ENCODE measurements at regions not wholly inside any gene's neighbourhood (a gene's known extent, or its start where the extent isn't known, plus 50 kb on each side); places are given as distances from the start of the nearest gene placed in this dataset.
A peak's percentile ranks its signal among the peaks of the same experiment; 100 is the strongest.
"Not testable (repeated sequence)": the region's sequence is repeated elsewhere in the genome, so short reads cannot be mapped to it uniquely, and the experiment has no call there.

- H3K4me3 ChIP-seq (ENCODE audit: low read depth, low read length); DNase-seq (ENCODE audit: low read depth): not testable (repeated sequence)
These were observed 251.6 kb downstream of the SPATA31A6 start for GRCh38 chr9:42434844-42435714.

DNA sequence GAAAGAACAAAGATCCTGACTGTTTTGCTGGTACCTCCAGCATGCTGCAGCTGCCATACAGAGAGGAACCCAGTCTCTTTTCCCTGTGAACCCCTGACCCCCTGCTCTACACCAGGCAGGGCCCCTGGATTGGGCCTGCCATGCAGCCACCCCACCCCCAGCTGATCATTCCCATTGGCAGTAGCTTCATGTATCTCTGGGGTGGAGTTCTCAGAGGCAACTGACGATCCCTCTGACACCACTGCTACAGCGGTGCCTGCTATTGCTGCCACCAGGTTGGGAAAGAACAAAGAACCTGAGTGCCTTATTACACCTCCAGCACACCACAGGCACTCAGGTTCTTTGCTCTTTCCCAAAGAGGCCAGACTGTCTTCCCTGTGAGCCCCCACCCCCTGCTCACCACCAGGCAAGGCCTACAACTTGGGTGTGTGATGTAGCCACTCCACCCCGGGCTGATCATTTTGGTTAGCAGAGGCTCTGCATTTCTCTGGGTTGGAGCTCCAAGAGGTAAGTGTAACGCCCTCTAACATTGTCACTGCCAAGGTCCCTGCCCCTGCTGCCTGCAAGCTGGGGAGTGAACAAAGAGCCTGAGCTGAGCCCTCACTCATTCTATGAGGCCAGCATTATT lies 252.4 kb downstream of the SPATA31A6 start:
- not testable (repeated sequence) for DNase-seq (ENCODE audit: low read depth); H3K4me3 ChIP-seq (ENCODE audit: low read depth, low read length)

DNA sequence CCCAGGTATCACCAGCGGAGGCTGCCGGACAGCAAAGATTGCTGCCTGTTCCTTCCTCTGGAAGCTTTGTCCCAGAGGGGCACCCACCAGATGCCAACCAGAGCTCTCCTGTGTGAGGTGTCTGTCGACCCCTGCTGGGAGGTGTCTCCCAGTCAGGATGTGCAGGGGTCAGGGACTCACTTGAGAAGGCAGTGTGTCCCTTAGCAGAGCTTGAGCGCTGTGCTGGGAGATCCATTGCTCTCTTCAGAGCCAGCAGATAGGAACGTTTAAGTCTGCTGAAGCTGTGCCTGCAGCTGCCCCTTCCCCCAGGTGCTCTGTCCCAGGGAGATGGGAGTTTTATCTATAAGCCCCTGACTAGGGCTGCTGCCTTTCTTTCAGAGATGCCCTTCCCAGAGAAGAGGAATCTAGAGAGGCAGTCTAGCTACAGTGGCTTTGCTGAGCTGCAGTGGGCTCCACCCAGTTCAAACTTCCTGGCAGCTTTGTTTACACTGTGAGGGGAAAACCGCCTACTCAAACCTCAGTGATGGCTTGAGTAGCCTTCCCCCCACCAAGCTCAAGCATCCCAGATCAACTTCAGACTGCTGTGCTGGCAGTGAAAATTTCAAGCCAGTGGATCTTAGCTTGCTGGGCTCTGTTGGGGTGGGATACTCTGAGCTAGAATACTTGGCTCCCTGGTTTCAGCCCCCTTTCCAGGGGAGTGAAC lies 253.7 kb downstream of the SPATA31A6 start:
- H3K4me3 ChIP-seq (ENCODE audit: low read depth, low read length); DNase-seq (ENCODE audit: low read depth): not testable (repeated sequence)

DNA sequence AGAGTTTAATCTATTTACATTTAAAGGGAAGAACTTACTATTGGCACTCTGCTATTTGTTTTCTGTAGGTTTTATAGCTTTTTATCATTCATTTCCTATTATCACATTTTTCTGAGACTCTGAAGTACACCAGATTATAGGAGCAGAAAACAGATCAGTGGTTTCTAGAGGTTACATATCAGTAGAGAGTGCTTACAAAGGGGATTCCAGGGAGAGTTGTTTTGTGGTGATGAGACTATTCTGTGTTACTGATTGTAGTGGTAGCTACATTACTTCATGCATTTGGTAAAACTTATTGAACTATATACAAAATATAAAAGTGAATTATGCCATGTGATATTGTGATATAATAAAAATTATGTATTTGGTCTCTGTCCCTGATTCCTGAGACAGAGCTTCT lies 259.2 kb downstream of the SPATA31A6 start:
- not testable (repeated sequence) for H3K4me3 ChIP-seq (ENCODE audit: low read depth, low read length); DNase-seq (ENCODE audit: low read depth)

DNA sequence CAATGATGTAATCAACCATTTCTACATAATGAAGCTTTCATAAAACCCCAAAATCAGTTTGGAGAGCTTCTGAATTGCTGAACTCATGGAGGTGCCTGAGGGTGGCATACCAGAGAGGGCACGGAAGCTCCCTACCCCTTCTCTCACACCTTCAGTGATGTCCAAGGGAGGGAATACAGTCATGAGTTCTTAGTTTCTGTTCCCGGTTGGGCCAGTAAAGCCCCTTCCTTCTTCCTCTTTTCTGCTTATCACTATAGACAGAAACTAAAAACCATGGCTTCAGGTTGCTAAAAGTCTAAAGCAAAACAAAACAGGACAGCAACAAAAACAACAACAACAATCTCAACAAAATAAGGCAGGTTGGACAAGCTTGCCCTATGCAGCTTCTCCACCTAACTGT lies 260.0 kb downstream of the SPATA31A6 start:
- not testable (repeated sequence) for DNase-seq (ENCODE audit: low read depth); H3K4me3 ChIP-seq (ENCODE audit: low read depth, low read length)

DNA sequence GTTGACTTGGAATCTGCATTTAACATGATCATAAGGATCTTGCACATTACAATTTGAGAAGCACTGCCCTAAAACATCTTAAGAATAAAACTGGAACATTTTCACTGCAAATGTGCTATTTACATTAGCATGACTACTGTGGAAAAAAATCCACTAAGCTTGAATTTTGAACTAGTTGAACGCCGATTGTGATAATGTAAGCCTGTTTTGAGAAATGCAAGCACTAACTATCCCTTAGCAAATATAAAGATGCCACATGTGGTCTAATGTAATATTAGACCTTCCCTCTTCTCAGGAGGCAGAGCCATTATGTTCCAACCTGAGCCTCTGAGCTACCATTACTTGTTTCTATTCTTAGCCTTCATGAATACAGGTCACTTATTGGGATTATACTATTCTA lies 278.0 kb downstream of the SPATA31A6 start:
- DNase-seq (ENCODE audit: low read depth): not testable (repeated sequence)

DNA sequence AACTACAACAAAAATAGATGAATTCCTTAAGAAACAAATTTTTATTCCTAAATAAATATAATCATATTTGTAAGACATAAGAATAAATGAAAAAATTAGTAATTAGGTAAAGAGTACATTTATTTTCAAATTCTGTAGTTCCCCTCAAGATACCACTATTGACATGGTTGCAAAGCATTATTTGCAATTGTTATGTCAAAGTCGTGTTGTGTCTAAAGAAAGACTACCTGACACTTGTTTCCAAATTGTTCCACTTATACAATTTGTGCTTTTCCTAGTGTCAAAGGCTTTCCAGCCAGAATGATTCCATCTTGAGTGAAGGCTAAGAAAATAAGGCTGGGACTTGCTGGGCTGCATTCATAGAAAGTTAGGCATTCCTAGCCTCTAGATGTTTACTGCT lies 278.4 kb downstream of the SPATA31A6 start:
- H3K4me3 ChIP-seq (ENCODE audit: low read depth, low read length); DNase-seq (ENCODE audit: low read depth): not testable (repeated sequence)

More for the DNA sequence above, 278.0 kb downstream of the SPATA31A6 start:
- not testable (repeated sequence) for H3K4me3 ChIP-seq (ENCODE audit: low read depth, low read length)

- DNase-seq (ENCODE audit: low read depth): peak; percentile 1
These were observed 280.5 kb downstream of the SPATA31A6 start for GRCh38 chr9:42463981-42464380.

GRCh38 chr9:42470577-42470976 lies 287.1 kb downstream of the SPATA31A6 start:
- not testable (repeated sequence) for DNase-seq (ENCODE audit: low read depth); H3K4me3 ChIP-seq (ENCODE audit: low read depth, low read length)
- TF ChIP-seq, protein P1, sequence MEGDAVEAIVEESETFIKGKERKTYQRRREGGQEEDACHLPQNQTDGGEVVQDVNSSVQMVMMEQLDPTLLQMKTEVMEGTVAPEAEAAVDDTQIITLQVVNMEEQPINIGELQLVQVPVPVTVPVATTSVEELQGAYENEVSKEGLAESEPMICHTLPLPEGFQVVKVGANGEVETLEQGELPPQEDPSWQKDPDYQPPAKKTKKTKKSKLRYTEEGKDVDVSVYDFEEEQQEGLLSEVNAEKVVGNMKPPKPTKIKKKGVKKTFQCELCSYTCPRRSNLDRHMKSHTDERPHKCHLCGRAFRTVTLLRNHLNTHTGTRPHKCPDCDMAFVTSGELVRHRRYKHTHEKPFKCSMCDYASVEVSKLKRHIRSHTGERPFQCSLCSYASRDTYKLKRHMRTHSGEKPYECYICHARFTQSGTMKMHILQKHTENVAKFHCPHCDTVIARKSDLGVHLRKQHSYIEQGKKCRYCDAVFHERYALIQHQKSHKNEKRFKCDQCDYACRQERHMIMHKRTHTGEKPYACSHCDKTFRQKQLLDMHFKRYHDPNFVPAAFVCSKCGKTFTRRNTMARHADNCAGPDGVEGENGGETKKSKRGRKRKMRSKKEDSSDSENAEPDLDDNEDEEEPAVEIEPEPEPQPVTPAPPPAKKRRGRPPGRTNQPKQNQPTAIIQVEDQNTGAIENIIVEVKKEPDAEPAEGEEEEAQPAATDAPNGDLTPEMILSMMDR (IDR thresholded peaks at IDR 0.05; ENCODE audit: insufficient read depth, low read depth, low read length): peak; percentile 43

More at GRCh38 chr9:42463981-42464380, 280.5 kb downstream of the SPATA31A6 start:
- not testable (repeated sequence) for H3K4me3 ChIP-seq (ENCODE audit: low read depth, low read length)

DNA sequence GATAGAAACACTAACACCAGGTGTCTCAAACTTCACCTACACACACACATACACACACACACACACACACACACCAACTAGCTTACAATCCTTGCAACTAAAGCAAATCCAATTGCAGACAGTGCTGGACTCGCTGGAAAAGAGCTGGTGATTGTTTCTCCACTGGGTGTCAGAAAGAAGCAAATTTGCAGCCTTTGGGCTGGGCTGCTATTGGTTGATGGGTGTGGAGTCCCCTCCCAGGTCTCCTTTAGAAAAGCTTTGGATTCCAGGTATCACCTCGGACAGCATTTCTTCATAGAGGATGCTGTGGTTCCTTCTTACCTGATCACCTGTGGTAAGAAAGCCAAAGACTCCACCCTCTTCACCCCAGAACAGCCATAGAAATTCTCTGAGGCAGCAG lies 307.5 kb downstream of the SPATA31A6 start:
- DNase-seq (ENCODE audit: low read depth); H3K4me3 ChIP-seq (ENCODE audit: low read depth, low read length): not testable (repeated sequence)

DNA sequence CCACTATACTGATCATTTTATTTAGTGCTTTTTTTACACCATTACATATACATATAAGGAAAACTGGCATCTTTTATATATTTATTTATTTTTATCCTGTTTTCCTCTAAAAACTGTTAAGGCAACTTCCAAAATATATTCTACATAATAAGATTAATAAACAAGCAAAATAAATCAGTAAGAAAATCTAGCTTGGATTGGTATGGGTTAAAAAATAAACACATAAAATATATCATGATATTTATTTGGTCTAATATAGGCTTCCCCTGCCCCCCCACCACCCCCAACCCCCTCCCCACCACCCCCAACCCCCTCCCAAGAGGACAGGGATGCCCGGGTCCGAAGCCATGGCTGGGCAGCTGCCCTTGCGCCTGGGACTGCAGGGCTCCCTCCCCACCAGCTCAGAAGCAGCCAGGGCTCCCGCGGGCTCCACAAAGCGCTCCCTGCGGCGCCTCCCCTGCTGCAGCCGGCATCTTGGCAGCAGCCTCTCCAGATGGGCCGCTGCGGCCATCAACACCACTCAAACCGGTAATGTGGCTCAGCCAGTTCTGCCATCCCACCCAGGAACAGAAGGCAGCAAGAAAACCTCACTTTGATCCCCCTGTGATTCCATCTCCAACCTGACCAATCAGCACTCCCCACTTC lies 319.3 kb downstream of the SPATA31A6 start:
- not testable (repeated sequence) for DNase-seq (ENCODE audit: low read depth)

GRCh38 chr9:42508111-42508510 lies 324.7 kb downstream of the SPATA31A6 start:
- not testable (repeated sequence) for DNase-seq (ENCODE audit: low read depth); H3K4me3 ChIP-seq (ENCODE audit: low read depth, low read length)

More for the DNA sequence above, 319.3 kb downstream of the SPATA31A6 start:
- H3K4me3 ChIP-seq (ENCODE audit: low read depth, low read length): not testable (repeated sequence)

DNA sequence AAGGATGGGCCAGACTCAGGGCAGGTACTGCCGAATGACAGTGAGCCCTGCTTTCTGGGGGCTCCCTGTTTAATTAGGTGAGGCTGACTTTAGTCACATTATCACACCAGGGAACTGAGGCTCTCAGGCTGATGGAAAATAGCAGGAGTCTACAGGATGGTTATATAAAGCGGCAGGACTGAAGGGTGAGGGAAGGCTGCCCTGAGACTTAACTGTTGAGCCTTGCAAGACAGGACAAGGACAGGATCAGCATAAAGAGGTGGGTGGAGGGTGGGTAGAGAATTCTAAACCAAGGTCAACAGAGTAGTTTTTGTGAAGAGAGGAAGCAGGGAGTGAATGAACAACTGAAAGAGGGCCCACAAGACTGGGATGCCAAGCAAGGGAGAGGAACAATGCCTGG lies 330.1 kb downstream of the SPATA31A6 start:
- not testable (repeated sequence) for DNase-seq (ENCODE audit: low read depth); H3K4me3 ChIP-seq (ENCODE audit: low read depth, low read length)

GRCh38 chr9:42534325-42534983 lies 351.0 kb downstream of the SPATA31A6 start:
- DNase-seq (ENCODE audit: low read depth): peak; percentile 26
- not testable (repeated sequence) for H3K4me3 ChIP-seq (ENCODE audit: low read depth, low read length)
